AG09309 (cell line): ENCODE measurements at regions not wholly inside any gene's neighbourhood (a gene's known extent, or its start where the extent isn't known, plus 50 kb on each side); places are given as distances from the start of the nearest gene placed in this dataset.

Experiments used
- DNase-seq: peaks from one replicate; pipeline ENCODE4 v3.0.0-alpha.2; 2010; ENCODE audit warnings: low read depth
- H3K4me3 ChIP-seq: 2 replicates; pipeline ENCODE4 v1.5.1; 2011; ENCODE audit warnings: mild to moderate bottlenecking, low read depth, low read length, moderate library complexity; ENCODE audit not compliant: control insufficient read depth
- TF ChIP-seq, protein P1 (sequence below): IDR thresholded peaks from 2 replicates; pipeline ENCODE4 v1.5.1; 2011; ENCODE audit warnings: mild to moderate bottlenecking, low read depth, low read length, inconsistent platforms; ENCODE audit not compliant: insufficient read depth, control insufficient read depth; ENCODE audit errors: missing control alignments

DNA sequence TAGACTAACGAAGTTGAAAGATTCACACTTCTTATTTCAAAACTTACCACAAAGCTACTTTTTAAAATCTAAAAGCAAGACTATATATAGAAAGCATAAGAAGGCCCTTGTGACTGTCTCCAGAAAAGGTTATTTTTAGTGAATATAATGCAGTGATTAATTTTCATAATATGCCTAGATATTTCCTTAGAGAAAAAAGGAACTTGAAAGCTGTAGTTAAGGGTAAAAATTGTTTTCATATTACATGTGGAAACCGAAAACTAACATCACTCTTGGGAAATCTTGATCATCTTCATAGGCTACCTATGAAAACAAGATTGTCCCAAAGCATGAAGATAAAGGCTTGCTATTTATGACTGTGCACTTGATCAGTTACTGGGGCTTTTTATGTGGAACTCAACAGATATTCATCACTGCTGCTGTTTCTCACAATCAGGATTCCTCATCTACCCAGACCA lies 223.2 kb downstream of the SH2D4B start:
- TF ChIP-seq, protein P1, sequence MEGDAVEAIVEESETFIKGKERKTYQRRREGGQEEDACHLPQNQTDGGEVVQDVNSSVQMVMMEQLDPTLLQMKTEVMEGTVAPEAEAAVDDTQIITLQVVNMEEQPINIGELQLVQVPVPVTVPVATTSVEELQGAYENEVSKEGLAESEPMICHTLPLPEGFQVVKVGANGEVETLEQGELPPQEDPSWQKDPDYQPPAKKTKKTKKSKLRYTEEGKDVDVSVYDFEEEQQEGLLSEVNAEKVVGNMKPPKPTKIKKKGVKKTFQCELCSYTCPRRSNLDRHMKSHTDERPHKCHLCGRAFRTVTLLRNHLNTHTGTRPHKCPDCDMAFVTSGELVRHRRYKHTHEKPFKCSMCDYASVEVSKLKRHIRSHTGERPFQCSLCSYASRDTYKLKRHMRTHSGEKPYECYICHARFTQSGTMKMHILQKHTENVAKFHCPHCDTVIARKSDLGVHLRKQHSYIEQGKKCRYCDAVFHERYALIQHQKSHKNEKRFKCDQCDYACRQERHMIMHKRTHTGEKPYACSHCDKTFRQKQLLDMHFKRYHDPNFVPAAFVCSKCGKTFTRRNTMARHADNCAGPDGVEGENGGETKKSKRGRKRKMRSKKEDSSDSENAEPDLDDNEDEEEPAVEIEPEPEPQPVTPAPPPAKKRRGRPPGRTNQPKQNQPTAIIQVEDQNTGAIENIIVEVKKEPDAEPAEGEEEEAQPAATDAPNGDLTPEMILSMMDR, result no peak
- DNase-seq, result no peak
- H3K4me3 ChIP-seq, result no peak overlapping the region

DNA sequence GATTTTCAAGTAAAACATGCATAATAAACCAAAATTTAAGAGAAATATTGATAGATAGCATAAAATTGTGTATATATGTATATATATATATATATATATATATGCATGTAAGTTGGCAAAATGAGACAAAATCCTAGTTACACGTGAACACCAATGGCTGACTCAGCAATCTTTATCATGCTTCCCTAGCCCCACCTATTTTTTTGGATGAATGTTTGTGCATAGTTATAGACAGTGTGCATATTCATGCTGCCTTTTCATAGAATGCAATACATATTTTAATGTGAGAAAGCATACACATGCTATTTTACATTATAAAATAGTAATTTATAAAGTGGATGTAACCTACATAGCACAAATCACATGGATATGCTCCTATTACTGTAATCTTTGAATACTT lies 230.3 kb downstream of the SH2D4B start:
- no peak overlapping the region for H3K4me3 ChIP-seq
- DNase-seq, result no peak
- TF ChIP-seq, protein P1, result no peak

DNA sequence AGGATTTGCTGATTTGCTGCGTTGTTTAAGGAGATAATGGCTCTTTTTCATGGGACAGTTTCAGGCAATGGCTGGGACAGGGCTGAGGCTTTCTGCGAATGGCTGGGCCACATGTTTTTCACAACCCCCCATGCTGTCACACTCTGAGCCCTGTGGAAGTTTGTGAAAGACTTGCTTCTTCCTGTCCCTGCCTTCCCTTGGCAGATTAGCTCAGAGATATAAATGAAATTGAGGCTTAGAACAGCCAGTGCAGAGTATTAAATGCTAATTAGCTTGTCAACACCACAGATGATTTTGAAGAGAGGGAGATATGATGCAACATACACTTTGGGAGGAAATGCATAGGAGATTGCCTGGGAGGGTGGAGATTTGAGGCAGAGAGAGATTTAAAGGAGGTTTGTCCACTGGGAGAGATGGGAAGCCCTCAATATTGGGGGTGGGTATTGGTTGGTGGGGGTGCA lies 232.0 kb downstream of the SH2D4B start:
- TF ChIP-seq, protein P1, result no peak
- no peak for DNase-seq
- no peak overlapping the region for H3K4me3 ChIP-seq

DNA sequence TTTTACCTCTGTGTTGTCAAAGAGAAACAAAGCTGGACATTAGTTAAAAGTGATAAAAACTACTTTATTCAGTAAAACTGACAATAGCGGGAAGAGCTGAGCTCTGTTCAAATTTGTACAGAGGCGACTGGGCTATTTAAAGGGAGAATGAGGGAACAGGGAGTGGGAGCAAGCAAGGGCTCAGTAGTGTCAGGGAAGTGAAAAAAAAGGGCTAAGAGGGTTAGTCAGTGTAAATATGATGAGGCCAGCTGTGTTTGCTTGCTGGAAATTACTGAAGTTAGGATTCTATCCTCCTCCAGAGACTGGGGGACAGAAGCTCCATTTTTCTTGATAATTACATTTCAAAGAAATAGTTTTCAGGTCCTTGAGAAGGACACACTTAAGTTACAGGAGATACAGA lies 232.5 kb downstream of the SH2D4B start:
- TF ChIP-seq, protein P1, result no peak
- DNase-seq, result no peak
- no peak overlapping the region for H3K4me3 ChIP-seq

DNA sequence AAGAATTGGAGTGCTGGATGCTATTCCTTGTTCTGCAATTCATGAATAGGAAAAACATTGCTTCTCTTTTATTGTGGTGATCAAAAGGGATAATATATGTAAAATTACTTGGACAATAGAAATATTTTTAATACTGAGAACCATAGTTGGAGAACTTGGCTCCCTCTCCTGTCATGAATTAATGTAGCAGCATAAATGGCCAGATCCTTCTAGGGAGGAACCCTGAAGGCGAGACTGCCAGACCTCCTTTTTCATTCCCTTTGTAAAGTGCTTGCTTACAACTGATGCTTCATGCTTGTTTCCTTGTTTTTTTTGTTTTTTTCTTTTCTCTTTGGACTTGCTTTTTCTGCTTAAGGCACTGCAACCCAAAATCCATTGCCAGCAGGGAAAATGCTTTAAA lies 233.6 kb downstream of the SH2D4B start:
- no peak overlapping the region for H3K4me3 ChIP-seq

DNA sequence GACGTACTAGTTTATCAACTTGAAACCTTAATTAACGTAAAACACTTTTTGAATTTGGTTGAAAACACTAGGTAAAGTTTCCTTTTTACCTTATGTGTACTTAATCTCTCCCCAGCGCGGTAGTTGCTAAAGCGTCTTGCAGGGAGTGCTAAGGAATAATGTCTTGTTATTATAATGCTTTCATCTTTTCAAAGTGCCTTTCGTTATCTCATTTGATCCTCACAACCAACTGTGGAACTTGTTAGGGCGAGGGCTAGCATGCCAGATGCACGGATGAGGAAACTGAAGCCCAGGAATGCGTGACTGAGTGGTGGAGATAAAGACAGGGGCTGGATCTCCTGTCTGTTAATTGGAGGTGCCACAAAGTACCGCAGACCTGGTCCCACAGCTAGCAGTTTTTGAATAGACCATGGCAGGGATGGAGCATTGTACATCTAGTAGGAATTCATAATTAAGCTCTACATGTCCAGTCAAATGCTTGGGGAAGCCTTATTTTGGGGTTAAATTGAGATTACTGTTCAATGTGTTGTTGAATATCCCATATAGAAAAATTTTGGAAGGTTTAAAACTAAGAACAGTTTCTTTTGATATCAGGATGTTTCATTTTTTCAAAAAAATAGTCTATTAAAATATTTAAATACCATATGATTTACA lies 234.3 kb downstream of the SH2D4B start:
- H3K4me3 ChIP-seq, result no peak overlapping the region
- TF ChIP-seq, protein P1, result no peak
- DNase-seq, result no peak

More for the DNA sequence above, 233.6 kb downstream of the SH2D4B start:
- TF ChIP-seq, protein P1, result no peak
- no peak for DNase-seq
